AG08396 (cell line): ENCODE measurements at regions not wholly inside any gene's neighbourhood (a gene's known extent, or its start where the extent isn't known, plus 50 kb on each side); places are given as distances from the start of the nearest gene placed in this dataset.
"Not testable (repeated sequence)": the region's sequence is repeated elsewhere in the genome, so short reads cannot be mapped to it uniquely, and the experiment has no call there.

Experiments
- DNase-seq: peaks from one replicate; pipeline ENCODE4 v3.0.0; 2012; ENCODE audit warnings: low spot score, mixed read lengths

- no peak for DNase-seq
These were observed 61.7 kb upstream of the PPP2R2D start for GRCh38 chr10:131838966-131839742.

GRCh38 chr10:131839880-131840787, 60.7 kb upstream of the PPP2R2D start:
- not testable (repeated sequence) for DNase-seq

GRCh38 chr10:131840788-131841118, 60.1 kb upstream of the PPP2R2D start:
- no peak for DNase-seq

- no peak for DNase-seq
These were observed 59.6 kb upstream of the PPP2R2D start for GRCh38 chr10:131841131-131841660.

GRCh38 chr10:131841661-131842139, 59.1 kb upstream of the PPP2R2D start:
- DNase-seq: no peak

- no peak for DNase-seq
These were observed 58.3 kb upstream of the PPP2R2D start for GRCh38 chr10:131842351-131843088.

GRCh38 chr10:131843089-131843595, 57.7 kb upstream of the PPP2R2D start:
- no peak for DNase-seq

- no peak for DNase-seq
These were observed 56.9 kb upstream of the PPP2R2D start for GRCh38 chr10:131843881-131844284.

- DNase-seq: no peak
These were observed 56.2 kb upstream of the PPP2R2D start for GRCh38 chr10:131844529-131845084.

GRCh38 chr10:131845505-131846239, 55.1 kb upstream of the PPP2R2D start:
- DNase-seq: no peak

GRCh38 chr10:131846240-131847101, 54.3 kb upstream of the PPP2R2D start:
- no peak for DNase-seq

GRCh38 chr10:131847241-131847783, 53.5 kb upstream of the PPP2R2D start:
- no peak for DNase-seq

GRCh38 chr10:131848296-131848695, 52.5 kb upstream of the PPP2R2D start:
- DNase-seq: no peak

- no peak for DNase-seq
These were observed 51.8 kb upstream of the PPP2R2D start for GRCh38 chr10:131848741-131849590.

- no peak for DNase-seq
These were observed 51.0 kb upstream of the PPP2R2D start for GRCh38 chr10:131849591-131850382.

- peak; percentile 36 for DNase-seq
These were observed 50.4 kb upstream of the PPP2R2D start for GRCh38 chr10:131850383-131850870.
